Right renal pelvis (tissue), 4 donors: ENCODE measurements at regions not wholly inside any gene's neighbourhood (a gene's known extent, or its start where the extent isn't known, plus 50 kb on each side); places are given as distances from the start of the nearest gene placed in this dataset.

Experiments used
- DNase-seq, 4 donors: peaks; one replicate each; pipeline ENCODE4 v3.0.0-alpha.2; 2013; ENCODE audit warnings: low read depth in 4 of 4, low spot score in 3 of 4, missing footprints in 1 of 4

GRCh38 chr5:30106596-30106995, 1086.9 kb upstream of the CDH6 start:
- no peak for DNase-seq

- DNase-seq = no peak
Observed at GRCh38 chr5:30104872-30105596, 1088.5 kb upstream of the CDH6 start.

DNA sequence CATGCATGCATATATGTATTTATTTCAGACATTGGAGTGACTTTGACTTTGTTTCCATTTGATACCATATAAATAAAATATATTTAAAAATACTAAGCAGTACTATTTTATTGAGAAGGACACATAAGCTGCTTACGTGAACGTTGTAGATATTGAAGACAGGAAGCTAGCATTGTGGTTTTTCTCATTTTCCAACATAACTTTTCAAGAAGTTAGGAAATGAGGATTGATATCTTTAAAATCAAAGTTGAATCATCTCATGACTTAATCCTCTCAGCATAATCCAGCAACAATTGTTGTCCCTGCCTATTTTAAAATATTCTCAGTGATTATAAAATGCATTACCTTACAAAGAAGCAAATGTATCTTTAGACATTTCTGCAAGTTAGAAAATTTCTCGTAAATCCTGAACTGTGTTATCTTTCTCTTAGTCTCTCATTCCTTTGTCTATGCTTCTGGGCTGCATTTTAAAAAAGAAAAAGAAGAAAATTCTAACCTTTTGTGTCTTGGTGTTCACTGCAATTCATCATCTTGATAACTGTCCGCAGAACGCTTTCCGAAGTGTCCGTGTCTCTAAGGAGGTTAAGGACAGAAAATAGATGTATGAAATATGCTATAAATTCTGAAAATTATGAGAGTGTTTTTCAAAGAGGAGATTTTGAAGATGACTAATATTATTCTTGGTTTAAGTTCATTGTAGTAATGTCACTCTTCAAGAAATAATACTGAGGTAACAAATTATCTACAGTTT, 1089.9 kb upstream of the CDH6 start:
- DNase-seq = no peak

- no peak for DNase-seq
Observed at GRCh38 chr5:30103052-30103451, 1090.4 kb upstream of the CDH6 start.

GRCh38 chr5:30102185-30102584, 1091.3 kb upstream of the CDH6 start:
- no peak for DNase-seq

- no peak for DNase-seq
Observed at GRCh38 chr5:30100929-30101328, 1092.6 kb upstream of the CDH6 start.

DNA sequence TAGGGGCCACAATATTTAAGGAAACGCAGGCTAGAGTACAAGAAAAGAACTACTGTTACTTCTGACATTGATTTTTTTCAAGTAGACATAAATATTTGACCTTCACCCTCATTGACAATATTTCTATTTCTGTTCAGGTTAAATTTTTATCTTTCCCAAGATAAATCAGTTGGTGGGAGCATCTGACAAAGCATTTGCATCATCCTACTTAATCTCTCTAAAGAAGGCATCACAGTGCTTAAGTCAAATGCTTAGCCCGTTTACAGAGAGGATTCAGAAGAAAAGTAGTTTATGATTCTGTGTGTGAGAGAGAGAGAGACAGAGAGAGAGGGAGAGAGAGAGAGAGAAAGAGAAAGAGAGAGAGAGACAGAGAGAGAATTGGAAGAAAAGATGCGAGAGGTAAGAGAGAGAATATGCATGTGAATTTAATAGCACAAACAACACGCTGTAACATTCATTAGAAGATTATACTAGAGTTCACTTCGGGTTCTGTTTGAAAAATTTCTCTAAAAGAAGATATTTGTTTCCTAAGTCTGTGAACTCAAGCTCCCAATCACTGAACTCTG, 1093.3 kb upstream of the CDH6 start:
- no peak for DNase-seq

GRCh38 chr5:30099634-30100033, 1093.9 kb upstream of the CDH6 start:
- no peak for DNase-seq

GRCh38 chr5:30098940-30099339, 1094.5 kb upstream of the CDH6 start:
- no peak for DNase-seq

- no peak for DNase-seq
Observed at GRCh38 chr5:30092548-30092947, 1100.9 kb upstream of the CDH6 start.

DNA sequence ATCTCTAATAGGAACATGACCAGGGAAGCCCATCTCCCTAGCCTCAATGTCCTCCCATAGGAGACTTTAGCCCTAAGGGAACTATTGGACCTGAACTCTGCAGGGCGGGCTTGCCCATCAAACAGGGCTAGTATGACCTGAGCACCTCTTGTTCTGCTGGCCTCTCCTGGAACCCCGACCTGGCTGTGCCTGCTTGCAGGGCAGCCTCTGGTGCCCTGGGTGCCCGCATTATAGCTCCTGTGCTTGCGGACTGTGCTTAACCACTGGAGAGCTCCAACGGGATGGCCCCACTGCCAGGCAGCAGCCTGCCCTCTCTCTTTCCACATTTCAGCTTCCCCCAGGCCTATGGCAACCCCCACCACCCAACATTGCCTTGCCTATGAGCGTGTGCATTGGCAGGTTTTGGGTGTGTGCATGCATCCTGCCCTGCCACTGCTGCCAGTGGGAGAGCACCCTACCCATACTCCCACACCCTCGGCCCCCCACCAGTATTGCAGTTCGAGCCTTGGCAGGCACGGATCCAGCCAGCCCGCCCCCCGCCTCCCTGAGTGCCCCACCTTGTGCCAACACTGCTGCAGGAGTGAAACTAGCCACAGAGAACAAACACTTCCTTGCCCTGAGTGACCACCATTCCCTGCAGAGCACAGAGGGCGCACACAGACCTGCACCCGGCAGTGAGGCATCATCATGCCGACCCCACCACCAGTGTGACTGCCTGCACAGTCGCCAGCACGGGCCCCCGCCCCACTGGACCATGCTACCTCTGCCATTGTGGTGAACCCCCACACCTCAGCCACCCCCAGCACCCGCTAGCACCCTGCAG, 1123.8 kb upstream of the CDH6 start:
- DNase-seq = no peak

GRCh38 chr5:30063503-30063902, 1130.0 kb upstream of the CDH6 start:
- no peak for DNase-seq

DNA sequence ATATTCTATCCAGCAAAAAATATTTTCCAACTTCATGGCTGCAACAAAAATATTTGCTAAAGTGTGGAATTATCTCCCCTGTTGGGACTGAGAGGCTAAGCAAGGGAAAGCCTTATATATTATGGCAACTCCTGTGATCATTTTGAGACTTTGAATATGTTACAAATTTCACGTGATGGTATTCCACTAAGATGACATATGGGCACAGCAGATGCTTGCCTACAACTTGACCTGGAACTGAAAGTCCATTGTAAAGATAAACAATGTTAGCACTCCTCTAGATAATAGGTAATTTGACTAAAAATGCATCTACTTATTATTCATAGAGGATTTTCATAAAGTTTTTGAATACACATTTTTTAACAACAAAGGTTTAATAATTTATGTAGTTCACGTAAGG, 1141.5 kb upstream of the CDH6 start:
- no peak for DNase-seq

GRCh38 chr5:30050056-30050815, 1143.2 kb upstream of the CDH6 start:
- no peak for DNase-seq

DNA sequence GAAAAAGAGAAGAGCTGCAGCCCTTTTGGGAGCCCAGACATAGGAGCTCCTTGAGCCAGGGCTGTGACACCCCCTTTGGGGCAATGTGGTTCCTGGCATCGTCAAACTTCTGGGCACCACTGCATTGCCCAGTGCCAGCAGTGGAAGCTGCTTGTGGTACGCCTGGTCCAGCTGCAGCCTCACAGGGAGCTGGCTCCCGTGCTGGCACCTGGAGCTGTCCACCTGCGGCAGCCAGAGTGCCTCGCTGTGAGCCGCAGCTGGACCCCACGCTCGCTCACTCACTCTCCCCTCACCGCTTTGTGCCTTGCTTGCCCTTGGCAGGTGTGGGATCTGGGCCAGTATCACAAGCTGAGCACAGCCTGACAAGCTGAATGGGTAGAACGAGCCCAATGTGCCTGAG, 1150.8 kb upstream of the CDH6 start:
- no peak for DNase-seq

DNA sequence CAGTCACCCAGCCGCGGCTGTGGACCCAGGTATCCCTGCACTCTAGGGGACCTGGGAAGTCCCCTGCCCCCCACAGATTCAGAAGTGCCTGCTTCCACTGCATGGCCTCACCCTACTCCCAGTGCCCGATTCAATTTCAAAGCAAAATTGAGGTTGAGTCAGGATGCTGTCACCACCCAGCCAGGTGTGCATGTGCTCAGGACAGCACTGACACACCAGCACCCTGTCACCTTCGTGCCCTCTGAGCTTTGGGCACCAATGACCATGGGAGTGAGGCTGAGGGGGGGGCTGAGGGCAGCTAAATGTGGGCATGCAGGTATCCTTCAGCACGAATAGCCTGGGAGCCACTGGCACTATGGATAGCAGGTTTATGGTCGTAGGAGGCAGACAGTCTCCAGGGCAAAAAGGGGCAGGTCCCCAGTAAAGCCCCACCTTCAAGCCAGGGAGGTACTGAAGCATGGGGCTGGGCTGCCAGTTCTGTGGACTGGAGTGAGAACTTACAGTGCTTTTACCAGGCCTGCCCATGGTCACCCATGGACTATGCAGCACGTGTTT, 1151.6 kb upstream of the CDH6 start:
- DNase-seq = no peak

- DNase-seq = no peak
Observed at GRCh38 chr5:30041291-30041690, 1152.2 kb upstream of the CDH6 start.

GRCh38 chr5:30040488-30041118, 1152.9 kb upstream of the CDH6 start:
- DNase-seq = peak; percentile 18 to 42 (median 32)

GRCh38 chr5:30039379-30039778, 1154.1 kb upstream of the CDH6 start:
- no peak for DNase-seq

GRCh38 chr5:30034870-30035269, 1158.6 kb upstream of the CDH6 start:
- DNase-seq = no peak
